22Rv1 (cell line): ENCODE measurements at regions not wholly inside any gene's neighbourhood (a gene's known extent, or its start where the extent isn't known, plus 50 kb on each side); places are given as distances from the start of the nearest gene placed in this dataset.

ENCODE experiments used
- ZFX ChIP-seq: fragments of 450-650 bp; IDR thresholded peaks from 2 replicates; pipeline ENCODE4 v1.6.1; 2017; ENCODE audit warnings: antibody characterized with exemption, borderline replicate concordance
- TF ChIP-seq, protein P1 (sequence below): fragments of 450-650 bp; IDR thresholded peaks from 2 replicates; pipeline ENCODE4 v1.5.1; 2017; ENCODE audit warnings: mild to moderate bottlenecking

DNA sequence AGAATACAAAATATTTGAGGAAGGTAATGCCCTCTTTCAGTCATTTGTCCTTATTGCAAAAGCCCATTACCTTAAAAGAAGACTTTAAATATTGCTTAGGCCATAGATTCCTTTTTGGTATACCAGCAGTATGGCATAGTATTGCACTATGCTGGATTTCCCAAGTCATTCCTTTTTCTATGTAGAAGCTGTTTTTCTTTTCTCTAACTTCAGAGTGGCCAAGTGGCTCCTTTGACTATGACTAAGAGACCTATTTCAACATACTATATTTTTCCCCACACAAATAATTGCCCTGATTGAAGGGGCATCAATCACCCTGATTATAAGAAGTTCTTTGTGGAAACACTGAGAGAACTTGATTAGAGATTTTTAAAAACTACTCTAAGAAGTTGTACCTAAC, 68.6 kb downstream of the UFM1 start:
- TF ChIP-seq, protein P1, sequence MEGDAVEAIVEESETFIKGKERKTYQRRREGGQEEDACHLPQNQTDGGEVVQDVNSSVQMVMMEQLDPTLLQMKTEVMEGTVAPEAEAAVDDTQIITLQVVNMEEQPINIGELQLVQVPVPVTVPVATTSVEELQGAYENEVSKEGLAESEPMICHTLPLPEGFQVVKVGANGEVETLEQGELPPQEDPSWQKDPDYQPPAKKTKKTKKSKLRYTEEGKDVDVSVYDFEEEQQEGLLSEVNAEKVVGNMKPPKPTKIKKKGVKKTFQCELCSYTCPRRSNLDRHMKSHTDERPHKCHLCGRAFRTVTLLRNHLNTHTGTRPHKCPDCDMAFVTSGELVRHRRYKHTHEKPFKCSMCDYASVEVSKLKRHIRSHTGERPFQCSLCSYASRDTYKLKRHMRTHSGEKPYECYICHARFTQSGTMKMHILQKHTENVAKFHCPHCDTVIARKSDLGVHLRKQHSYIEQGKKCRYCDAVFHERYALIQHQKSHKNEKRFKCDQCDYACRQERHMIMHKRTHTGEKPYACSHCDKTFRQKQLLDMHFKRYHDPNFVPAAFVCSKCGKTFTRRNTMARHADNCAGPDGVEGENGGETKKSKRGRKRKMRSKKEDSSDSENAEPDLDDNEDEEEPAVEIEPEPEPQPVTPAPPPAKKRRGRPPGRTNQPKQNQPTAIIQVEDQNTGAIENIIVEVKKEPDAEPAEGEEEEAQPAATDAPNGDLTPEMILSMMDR = no peak
- TF ChIP-seq ZFX = no peak
